ENCODE measurements at regions not wholly inside any gene's neighbourhood (a gene's known extent, or its start where the extent isn't known, plus 50 kb on each side); places are given as distances from the start of the nearest gene placed in this dataset.

DNA sequence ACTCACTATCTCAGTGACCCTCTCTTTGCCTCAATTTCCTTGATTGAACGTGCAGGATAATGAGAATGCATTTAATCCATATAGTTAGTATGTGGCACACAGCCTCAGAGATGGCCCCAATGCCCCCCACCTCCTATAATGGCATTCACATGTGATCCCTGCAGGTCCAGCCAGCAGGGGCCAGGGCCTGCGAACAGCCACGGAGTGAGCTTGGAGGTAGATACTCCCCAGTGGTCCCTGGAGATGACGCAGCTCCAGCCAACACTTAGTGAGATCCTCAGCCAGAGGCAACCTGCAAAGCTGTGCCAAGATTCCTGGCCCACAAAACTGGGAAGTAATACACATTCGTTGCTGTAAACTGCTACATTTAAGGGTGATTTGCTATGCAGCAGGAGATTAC, 184.9 kb upstream of the NSMCE3 start:
- no peak for DNase-seq

DNA sequence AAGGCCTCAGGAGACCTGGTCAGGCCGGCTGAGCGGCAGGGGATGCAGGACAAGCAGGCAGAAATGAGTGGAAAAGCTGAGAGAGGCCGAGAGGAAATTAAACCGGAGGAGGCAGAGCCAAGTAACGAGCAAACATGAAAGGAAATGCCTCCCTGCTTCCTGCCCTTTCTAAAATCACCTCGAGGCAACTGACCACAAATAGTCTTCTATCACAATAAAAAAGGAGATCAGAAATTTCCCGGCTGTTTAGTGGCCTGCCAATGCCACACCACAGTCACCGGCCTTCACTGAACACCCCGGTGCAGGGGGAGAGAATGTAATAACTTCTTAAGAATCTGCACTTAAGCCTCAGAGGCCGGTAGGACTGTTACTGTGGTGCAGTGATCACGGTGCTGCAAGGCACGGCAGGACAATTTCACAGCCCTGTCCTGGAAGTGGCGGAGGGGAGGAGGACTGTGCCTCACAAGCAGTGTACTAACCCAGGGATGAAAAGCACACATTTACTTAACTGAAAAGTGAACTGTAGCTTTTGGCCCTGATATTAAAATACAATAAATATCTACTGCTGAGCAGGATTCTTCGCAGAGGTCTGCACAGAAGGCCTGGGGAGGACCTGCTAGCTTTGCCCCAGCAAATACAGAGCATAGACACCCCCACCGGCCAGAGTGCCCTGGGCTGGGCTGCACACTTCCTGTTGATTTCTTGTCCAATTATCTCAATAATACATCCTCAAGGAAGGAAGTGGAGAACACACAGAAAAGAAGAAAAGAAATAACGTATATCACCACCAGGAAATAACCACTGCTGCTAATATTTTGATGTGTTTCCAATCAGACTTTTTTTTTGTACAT, 183.5 kb upstream of the NSMCE3 start:
- DNase-seq, result peak; percentile 9

DNA sequence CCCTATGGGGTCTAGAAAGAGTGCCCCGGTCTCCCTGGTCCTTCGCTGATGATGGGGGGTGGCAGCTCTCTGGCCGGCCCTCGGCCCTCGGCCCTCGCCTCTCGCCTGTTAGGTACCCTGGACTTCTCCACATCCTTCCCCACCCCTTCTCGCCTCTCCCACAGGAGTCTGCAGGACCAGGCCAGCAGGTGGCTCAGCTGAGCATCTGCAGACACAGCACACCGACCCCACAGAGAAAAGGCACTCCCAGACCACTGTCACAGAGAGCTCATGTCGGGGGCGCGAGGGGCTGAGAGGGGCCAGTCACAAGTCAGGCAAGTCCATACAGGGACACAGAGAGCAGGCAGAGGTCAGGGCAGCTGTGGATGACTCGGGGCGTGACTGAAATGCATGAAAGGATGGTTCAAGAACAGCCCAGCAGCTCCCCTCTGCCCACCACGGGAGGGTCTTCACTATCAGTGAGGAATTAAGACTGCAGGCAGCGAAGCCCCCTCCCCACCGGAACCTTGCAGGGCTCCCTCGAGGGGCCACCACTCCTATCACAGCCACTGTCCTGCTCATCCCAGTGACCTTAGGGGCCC, 181.7 kb upstream of the NSMCE3 start:
- DNase-seq, result no peak

DNA sequence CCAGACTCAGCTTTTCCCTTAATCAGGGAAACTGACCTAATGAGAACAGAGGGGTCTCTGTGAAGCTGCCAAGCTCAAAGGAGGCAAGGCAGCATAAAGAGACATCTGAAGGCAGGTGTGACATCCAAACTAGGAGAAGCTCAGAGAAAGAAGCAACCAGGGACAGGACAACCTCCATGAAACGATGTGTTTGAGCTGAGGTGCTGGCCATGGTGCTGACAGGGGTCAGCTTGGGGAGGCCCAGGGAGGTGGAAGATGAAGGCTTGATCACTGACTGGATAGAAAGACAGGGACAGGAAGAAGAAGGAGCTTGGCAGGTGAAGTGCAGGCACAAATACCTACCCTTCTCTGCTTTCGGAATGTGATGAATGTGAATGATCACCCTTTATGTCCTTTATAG, 179.5 kb upstream of the NSMCE3 start:
- no peak for DNase-seq

DNA sequence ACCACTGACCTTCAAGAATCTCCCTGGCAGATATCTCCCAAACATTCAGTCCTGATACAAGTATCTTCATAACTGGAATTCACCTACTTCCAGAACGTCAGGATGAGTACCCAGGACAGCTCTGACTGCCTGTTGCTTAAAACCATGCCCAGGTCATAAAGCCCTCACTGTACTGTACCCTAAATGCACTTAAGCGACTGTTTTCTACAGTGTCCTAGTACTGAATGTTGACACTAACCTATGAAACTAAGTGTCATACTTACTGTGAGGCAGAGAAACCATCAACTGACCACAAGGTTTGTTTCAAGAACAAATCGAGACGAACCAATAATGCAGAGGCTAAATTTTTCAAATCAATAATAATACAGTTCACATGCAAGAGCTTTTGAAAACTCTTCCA, 178.7 kb upstream of the NSMCE3 start:
- DNase-seq, result no peak

DNA sequence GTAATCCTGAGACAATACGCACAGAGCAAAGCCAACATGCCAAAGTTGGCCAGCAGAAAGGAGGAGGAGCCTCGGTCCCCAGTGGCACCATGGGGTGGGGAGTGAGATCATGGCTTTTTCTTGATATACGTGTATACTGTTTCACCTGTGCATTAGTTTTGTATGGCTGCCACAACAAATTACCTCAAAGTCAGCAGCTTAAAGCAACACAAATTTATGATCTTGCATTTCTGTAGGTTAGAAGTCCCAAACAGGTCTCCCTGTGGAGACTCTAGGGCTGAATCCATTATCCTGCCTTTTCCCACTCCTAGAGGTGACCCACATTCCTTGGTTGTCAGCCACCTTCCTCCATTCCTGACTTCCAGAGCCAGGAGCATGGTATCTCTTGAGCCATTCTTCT, 176.9 kb upstream of the NSMCE3 start:
- DNase-seq, result no peak

DNA sequence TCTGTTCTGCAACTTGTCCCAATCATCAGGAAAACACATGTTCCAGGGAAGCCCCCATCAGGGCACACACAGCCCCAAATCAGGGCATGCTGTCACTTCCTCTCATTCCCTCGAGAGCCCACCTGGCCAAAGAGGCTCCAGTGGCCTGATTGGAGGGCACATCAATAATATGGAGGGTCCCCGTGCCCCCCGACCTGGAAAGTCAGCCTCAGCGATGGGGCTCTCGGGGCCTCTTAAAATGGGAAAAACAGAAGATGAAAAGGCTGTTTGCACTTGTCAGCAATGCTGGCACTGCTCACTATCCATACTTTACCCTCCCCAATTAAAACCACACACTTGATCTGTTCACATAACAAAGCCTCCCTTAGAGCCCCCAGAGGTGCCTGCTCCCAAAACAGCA, 172.9 kb upstream of the NSMCE3 start:
- DNase-seq, result no peak

DNA sequence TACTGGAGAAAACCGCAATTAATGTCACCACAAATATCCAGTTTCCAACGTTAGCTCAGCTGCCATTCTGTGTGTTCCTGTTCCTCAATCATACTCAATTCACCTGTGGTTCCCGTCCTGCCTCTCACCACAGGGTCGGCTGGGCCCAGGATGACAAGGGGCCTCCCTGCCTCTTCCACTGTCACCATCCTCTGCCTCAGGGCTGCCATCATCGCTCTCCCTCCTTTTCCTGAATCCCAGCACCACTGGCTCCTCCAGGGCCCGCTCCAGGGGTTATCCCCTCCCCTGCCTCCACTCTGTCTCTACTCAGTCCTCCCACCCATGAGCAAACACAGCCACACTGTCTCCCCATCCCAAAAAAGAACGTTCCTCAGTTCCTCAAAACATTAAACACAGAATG, 170.9 kb upstream of the NSMCE3 start:
- DNase-seq, result no peak

DNA sequence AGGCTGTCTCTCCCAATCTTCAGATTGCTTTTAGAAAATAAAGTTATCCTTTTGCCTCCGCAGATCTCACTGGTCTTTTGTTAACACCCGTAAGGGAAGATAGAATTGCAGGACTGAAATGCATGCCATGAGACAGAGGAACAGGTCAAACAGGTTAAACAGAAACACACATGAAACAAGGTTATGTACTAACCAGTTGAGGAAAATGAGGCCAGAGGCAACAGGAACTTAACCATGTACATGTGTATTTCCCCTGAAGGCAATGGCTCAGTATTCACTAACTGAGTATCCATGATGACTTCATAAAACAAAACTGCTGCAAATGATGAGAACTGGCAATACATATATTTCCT, 169.1 kb upstream of the NSMCE3 start:
- no peak for DNase-seq

DNA sequence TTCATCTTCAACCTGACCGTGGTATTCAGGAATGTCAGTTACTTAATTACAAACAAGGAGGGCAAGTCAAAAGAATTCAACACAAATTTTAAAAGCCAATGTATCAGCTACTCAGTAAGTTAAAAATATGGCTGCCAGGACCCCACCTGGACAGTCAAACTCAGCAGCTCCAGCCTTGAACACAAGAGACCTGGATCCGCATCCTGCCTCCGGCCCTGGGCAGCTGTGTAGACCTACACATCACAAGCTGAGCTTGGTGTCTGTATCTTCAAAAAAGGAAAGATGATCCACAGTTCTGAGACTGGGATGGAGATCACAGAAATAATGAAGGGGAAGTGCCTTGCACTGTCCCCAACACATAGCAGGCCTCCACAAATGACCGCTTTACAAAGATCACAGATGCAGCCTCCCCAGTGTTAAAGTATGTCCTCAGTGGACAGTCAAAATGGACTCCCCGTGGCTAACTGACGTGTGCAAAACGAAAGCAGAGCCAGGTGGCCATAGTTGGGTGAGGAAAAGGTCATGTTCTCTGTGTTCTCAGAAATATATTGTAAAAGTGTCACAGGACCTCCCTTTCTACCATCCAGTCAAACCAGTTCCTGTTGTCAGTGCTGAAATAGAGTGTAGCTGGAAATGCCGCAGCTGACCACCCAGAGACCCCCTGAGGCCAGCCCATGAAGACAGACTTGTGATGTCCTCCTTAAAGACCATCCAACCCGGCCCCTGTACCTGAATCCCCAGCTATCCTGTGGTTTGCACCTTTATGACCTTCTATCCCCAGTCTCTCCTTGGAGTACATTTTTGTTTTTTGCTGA, 168.5 kb upstream of the NSMCE3 start:
- DNase-seq, result no peak

DNA sequence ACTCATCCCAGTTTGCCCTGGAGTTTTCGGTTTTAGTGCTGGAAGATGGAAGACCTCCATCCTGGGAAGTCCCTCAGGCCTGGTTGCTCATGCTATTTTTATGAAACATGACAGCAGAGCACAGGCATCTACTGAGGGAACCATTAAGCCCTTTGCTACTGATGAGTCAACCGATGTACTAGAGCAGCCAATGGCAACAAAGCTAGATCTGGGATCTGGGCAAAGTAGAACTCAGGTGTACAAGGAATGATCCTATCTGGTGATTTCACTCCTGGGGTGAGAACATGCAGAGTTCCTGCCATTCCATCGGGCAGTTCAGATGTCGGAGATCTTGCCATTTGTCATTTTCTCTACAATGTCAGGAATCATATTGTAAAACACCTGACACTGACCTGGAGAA, 166.2 kb upstream of the NSMCE3 start:
- DNase-seq, result no peak

DNA sequence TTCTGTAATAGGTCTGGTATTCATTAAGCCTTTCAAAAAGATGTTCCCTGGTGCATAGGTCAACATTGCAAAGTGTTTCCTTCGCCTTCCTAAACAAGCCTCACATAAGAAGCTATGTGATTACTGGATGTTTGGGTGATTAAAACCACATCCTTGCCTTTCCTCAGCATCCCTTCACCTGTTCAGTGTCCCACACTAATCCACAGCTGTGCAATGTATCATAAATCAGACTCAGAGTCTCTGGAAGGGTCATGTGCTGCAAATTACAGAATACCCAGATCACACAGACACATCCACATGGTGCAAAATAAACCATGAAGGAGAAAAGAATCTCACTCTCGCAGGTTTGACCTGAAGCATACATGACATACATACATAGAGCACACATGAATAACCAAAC, 164.7 kb upstream of the NSMCE3 start:
- DNase-seq, result no peak

DNA sequence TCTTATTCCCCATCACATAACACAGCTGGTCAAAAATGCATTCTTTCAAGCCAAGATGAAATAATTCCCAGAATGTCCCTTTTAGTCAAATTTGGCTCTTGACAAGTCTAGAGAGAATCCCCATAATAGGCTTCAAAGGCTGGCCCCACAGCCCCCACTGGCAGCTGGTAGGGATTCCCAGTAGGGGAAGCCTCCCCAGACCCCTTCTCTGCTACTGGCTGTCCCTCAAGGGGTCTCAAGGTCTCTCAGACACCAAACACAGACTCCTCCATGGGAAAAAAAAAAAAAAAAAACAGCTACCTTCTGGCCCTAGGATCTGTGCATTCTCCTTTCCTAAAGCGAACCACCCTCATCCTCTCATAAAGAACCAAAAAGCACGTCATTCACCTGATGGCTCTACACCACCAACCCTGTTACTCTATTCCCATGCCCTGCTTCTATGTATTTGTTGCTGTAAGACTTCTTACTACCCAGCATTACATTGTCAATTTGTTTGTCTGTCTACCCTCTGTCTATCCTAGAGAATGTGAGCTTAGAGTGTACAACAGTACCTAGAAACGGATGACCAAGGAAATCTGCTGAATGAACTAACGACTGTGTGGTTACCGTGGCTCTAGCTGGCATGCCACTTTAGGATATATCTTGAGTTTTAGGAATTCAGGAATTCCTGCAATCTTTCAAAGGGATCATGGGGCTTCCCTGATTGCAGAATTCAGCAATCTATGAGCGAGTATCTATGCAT, 164.1 kb upstream of the NSMCE3 start:
- no peak for DNase-seq

DNA sequence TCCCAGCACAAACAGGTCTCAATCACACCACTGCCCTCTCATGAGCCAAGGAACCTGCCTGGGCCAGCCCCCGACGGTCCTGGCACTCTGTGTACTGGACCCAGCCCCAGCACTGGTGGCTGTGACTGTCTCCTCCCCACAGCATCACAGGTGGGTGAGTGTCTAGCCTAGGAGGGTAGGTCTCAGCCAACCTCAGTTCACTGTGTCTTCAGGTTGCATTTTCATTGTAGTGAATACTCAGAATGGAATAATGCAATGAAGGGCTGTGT, 163.4 kb upstream of the NSMCE3 start:
- DNase-seq, result no peak

DNA sequence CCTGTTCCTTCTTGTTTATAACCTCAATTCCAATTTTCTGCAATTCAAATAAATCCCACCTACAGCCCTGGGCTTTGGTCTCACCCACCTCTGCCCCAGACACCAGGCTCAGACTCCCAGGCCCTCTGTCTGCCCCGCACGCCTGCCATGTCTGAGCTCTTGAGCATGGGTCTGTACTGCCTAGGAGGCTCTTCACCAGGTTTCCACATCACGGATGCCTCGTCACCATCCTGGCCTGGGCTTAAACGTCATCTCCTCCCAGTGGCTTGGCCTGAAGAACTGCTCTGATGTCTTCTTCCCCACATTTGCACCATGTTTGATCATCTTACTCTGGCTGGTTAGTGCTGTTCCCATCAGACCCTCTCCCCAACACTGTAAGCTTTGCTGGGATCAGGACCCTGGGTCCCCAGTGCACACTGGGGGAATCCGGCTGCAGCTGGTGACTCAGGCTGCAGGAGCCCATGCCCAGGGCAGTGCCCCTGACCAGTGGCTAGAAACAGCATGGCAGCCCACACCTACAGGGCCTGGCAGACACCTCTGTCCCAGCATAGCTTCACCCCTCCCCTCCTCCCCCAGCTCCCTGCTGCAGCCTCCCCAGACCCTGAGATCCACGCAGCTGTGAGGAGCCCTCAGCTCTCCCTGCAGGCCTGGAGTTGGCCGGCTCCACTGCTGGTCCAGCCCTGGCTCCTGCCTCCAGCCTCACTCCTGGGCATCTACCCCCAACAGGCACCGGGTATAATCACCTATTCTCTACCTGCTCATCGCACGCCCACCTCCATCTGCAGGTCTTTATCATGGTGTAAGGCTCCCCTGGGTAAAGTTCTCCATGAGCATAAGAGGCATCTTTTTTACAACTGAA, 162.8 kb upstream of the NSMCE3 start:
- DNase-seq, result no peak

DNA sequence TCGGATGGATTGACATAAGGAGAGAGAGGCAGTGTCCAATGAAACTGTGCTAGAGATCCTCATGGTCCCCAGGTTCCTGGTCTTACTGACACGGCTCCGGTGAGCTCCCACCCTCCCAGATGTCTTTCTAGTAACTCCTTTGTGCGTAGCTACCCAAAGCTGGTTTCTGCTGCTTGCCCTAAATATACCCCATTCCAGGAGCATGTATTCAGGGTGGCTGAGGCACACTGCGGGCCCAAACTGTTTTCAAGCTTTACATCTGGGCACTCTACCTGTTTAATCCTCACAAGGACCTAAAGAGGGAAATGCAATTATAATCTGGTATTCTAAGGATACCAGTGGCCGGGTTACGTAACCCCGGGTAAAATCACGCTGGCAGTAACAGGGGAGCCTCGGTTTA, 161.2 kb upstream of the NSMCE3 start:
- DNase-seq, result no peak

DNA sequence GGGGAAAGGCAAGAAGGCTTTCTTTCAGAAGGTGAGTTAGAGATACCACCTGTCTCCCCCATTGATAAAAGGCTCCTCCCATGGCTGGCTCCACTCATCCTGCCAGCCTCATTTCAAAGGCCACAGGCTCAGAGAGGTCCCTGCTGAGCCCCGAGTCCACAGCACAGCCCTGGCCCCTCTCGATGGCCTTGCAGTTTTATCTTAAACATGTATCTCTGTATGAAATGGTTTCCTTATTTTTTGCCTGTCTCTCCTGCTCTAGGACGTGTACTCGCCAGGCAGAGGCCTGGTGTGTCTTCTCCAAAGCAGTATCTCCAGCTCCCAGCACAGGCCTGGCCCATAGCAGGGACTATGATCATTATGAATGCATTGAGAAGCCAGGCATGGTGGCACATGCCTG, 160.5 kb upstream of the NSMCE3 start:
- no peak for DNase-seq

DNA sequence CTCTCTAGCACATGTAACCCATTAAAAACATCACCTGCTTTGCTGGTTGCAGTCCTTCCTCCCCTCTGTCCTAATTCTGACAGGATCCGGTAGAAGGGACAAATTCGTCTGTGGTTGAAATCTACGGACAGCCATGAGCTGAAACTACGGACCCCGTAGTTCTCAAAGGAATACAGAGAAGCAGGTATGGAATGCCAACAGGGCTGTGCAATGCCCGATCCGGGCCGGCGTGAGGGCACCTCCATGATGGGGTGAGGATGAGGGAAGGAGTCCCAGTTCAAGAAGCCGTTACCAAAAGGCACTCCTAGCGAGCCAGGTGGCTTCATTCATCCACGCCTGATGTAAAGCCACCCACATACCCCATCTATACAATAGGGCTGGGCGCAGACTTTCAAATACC, 160.0 kb upstream of the NSMCE3 start:
- no peak for DNase-seq

DNA sequence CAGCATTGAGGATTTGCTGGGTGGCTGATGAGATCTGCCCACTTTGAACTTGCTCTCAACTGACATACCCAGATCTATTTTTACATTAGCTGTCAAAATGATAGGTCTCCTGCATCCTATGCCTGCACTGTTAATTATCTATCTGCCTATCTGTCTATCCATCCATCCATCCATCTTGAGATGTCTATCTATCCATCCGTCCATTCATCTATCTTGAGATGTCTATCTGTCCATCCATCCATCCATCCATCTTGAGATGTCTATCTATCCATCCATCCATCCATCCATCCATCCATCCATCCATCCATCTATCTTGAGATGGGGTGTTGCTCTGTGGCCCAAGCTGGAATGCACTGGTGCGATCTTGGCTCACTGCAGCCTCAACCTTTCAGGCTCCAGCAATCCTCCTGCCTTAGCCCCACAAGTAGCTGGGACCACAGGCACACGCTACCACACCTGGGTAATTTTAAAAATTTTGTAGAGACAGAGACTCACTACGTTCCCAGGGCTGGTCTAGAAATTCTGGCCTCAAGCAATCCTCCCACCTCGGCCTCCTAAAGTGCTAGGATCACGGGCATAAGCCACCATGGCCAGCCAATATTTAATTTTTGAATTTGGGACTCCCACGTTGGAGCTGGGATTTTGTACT, 159.4 kb upstream of the NSMCE3 start:
- no peak for DNase-seq

DNA sequence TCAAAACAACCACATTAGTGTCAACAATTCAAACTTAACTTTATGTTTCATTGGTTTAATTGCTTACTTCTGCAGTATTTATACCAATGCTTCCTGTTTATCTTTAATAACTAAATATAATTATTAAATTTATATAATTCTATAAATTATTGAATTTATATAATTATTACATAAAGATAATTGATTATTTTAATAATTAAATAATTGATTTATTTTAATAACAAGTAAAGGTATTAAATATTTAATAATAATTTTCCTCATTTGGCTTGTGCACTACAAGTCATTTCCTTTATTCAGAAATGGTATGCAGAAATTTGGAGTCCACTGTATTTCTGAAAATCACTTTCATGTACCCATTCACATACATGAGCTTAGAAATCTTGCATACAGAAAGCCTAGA, 156.2 kb upstream of the NSMCE3 start:
- DNase-seq, result no peak

DNA sequence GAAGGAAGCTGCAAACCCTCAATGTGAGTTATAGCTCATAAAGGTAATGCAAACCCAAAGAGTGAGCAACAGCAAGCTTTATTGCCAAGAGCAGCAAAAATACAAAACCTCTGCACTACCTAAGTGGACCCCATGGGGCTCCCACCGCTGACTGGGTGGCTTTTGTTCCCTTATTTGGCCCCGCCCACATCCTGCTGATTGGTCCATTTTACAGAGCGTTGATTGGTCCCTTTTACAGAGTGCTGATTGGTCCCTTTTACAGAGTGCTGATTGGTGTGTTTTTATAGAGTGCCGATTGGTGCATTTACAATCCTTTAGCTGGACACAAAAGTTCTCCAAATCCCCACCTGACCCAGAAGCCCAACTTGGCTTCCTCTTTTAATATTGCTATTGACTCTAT, 154.5 kb upstream of the NSMCE3 start:
- no peak for DNase-seq

DNA sequence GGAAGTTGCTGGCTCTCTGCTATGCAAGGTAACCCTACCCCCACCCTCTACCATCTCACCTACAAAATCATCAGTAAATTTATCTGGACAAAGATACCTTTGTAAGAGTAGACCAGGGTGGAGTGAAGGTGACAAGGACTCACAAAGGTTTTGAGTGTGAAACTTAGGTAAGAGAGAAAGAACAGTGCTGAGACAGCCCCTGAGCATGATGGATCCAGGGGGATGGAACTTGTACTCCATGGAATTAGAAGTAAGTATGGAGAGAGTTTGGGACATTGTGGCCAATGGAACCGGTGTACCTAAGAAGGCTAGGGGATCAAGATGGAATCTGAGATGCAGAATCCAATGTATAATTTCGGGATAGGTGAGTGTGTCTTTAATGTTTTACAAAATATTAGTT, 153.0 kb upstream of the NSMCE3 start:
- no peak for DNase-seq

All from right kidney (tissue), 1 donor.